Cerebellar cortex (tissue), 1 donor: ENCODE measurements at regions not wholly inside any gene's neighbourhood (a gene's known extent, or its start where the extent isn't known, plus 50 kb on each side); places are given as distances from the start of the nearest gene placed in this dataset.

Experiments used
- DNase-seq: peaks from one replicate; pipeline ENCODE4 v3.0.0-alpha.2; 2015; ENCODE audit warnings: low spot score

- no peak for DNase-seq
Measured at GRCh38 chr6:8738951-8739350, 303.6 kb upstream of the SLC35B3 start.

- peak; percentile 67 for DNase-seq
Measured at GRCh38 chr6:8736156-8736895, 301.0 kb upstream of the SLC35B3 start.

- no peak for DNase-seq
Measured at GRCh38 chr6:8733879-8734278, 298.5 kb upstream of the SLC35B3 start.

DNA sequence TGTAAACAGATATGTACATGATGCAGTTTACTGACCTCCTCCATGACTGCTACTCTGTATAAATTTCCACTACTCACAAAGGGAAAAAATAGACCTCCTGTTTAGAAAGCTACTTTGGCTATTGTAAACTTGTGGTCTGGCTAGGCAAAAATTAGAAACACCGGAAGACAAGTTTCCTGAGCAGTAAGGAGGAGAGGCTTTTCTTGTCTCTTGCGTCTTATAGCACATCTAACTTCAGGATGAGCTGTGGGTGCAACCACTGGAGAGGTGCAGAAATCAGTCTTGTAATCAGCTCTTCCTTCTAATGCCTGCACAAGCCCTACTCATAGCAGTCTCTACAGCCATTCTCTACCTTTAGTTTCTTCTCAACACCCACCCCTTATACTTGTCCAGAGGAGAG, 296.5 kb upstream of the SLC35B3 start:
- no peak for DNase-seq

DNA sequence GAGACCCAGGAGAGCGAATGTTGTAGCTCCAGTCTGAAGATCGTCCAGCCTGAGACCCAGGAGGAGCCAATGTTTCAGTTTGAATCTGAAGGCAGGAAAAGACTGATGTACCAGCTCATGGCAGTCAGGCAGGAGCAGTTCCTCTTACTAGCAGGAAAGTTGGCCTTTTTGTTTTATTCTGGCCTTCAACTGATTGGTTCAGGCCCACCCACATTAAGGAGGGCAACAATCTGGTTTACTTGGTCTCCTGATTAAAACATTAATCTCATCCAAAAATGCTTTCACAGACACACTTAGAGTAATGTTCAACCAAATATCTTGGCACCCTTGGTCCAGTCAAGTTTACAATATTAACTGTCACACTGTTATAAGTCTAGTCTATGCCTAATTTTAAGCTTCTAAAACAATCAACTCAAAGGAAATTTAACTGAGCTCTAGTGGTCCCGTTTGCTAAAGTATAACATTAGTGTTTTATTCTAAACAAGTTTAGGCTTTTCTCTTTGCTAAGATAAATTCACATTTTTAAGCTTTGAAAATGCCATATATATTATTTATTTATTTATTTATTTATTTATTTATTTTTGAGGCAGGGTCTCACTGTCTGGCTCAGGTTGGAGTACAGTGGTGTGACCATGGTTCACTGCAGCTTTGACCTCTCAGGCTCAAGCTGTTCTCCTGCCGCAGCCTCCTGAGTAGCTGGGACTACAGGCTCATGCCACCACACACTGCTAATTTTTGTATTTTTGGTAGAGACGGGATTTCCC, 275.5 kb upstream of the SLC35B3 start:
- no peak for DNase-seq

GRCh38 chr6:8707956-8708772, 272.8 kb upstream of the SLC35B3 start:
- DNase-seq: peak; percentile 64

GRCh38 chr6:8707369-8707768, 272.0 kb upstream of the SLC35B3 start:
- DNase-seq: no peak

DNA sequence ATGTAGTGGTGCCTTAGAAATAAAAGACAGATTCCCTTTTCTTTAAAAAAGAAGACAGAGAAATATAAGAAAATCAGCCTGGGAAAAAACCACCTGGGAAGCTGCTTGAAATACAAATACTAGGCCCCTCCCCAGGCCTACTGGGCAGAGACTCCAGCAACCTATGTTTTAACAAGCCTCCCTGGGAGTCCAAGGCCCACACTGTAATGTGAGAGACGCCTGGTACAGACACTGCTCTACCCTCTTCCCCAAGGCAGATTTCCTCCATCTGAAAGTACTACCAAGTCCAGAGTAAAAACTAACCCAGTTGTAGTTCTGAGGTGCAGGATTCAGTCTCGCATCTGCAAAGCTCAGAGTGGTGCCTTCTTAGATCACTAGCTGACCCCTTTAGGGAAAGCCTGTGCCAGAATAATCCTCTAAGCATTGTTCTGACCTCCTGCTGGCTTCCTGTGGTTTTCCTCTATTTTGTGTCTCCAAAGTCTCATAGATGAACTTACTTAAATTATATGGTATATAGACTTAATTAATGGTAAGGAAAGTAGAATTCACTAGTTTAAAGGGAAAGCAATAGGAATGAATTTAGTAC, 270.2 kb upstream of the SLC35B3 start:
- no peak for DNase-seq

DNA sequence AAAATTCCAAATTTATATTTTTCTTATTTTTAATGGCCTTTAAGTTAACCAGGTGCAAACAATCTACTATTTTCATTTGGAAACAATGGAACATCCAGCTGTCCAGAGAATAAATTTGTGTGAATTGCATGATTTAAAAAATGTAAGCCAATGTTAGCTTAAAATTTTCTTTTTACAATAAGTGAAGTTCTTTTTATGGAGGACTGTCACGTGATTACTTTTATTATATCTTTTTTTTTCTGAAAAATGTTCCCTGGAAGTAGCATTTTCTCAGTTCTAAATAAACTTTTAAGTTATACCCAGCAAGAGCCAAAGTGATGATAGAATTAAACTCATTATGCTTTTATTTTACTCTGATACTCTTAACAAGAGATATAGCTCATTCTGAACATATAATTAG, 267.7 kb upstream of the SLC35B3 start:
- no peak for DNase-seq

DNA sequence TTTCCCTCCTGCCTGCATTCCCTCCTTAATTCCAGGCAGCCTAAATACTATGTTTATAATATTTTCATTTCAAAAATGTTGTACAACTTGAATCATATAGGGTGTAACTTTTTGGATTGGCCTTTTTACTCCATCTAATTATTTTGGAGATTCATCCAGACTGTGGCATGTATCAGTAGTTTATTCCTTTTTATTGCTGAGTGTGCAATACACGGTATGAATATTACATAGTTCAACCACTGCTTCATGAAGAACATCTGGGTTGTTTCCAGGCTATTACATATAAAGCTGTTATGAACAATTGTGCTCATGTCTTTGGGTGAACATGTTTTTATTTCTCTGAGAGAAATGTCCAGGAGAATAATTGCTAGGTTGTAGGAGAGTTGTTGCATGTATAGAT, 253.5 kb upstream of the SLC35B3 start:
- DNase-seq: no peak

- DNase-seq: no peak
Measured at GRCh38 chr6:8686077-8686476, 250.7 kb upstream of the SLC35B3 start.

DNA sequence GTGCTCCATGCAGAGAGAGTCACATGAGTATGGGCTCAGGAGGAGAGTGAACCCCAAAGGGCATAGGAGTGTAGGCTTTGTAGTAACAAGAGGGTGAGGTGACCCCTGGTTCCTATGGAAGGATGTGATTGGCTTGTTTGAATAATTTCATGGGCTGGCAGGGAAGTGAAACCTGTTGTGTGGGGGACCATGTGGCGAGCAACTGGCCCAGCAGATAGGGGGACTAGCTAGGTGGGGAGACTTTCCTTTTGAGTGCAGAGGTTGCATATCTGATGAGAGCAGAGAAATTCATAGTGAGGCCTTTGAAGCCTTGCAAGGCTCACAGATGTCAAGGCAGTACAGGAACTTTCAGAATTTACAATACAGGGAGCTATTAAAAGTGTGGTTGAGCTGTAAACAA, 247.9 kb upstream of the SLC35B3 start:
- DNase-seq: no peak

DNA sequence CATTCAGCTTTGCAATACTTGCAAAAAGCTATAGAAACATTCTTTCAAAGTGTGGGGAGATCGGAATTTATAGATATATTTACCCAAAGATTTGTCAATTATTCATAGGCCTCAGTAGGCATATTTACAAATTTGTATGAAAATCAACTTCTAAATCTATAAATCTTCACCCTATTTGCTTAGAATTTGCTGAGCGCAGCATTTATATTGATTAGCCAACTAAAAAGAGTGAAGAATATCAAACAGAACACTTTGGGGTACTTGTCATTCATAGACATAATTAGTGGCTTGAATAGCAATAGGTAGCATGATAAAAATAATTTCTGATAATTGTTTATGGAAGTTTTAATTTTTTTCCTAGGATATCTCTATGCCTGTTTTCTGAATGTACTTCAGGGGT, 244.5 kb upstream of the SLC35B3 start:
- DNase-seq: no peak

- no peak for DNase-seq
Measured at GRCh38 chr6:8678466-8678865, 243.1 kb upstream of the SLC35B3 start.

DNA sequence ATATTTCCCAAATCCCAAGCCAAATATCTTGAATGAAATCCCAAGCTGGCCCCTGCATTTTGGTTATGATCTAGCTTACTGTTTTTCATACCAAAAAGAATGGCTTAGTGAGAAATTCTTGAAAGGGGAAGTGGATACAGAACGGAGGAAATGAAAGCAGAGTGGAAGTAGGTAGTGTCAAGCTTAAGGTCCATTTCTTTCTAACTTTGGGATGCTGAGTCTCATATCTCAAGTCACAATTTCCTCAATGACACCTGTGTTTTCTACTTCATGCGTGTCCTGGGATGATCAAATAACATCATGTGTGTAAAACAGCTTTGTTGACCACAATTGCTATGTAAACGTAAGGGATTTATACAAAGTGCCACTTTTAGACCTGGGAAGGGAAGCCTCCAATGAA, 238.8 kb upstream of the SLC35B3 start:
- no peak for DNase-seq

DNA sequence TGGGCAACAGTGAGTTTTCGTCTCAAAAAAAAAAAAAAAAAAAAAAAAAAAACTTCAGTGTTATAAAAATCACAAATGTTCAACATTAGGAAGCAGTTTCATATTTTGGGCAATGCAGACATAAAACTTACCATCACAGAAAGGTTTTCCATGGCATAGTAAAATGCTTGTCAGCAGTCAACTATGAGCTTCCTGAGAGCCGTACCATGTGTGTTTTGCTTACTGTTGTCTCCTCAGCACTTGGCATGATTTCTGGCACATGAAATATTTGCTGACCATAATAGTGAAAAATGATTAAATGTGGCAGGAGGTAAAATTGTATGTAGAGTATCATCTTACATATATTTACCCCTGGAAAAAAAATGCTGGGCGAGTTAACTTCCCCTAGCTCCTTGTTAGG, 237.5 kb upstream of the SLC35B3 start:
- no peak for DNase-seq

DNA sequence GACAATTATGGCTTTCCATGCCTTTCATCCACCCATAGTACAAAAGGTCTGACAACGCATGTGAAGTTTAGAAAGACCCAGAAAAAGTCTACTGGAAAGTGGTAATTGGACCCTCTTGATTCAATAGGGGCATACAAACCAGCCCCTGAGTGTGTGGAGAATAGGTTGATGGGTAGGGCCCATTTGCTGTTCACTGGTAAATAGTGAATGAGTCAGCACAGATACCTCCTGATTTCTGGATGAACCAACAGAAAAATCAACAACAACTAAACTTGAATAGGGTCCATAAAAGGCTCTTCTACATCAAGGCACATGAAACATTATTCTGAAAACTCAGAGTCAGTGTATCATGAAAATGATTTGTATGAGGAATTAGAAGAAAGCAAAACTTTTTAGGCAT, 235.4 kb upstream of the SLC35B3 start:
- DNase-seq: no peak

DNA sequence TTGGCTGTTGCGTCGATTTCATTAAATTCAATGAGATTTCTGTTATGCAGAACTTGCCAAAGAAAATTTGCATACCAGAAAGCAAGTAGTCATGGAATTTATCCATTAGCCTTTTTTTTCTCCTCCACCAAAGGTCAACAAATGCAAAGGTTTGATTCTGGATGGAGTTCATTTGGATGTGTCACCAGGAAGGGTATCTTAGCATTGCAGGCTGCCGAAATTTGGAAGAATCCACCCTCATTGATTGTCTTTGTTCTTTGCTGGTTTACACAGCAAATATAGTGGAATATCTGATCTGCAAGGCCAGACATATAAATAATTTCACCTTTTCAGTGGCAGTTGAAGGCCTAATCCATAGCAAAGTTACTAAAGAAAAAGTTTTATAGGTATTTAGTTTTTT, 229.4 kb upstream of the SLC35B3 start:
- no peak for DNase-seq

- no peak for DNase-seq
Measured at GRCh38 chr6:8664070-8664469, 228.7 kb upstream of the SLC35B3 start.

- no peak for DNase-seq
Measured at GRCh38 chr6:8659404-8660189, 224.3 kb upstream of the SLC35B3 start.

- DNase-seq: no peak
Measured at GRCh38 chr6:8658416-8658815, 223.1 kb upstream of the SLC35B3 start.

DNA sequence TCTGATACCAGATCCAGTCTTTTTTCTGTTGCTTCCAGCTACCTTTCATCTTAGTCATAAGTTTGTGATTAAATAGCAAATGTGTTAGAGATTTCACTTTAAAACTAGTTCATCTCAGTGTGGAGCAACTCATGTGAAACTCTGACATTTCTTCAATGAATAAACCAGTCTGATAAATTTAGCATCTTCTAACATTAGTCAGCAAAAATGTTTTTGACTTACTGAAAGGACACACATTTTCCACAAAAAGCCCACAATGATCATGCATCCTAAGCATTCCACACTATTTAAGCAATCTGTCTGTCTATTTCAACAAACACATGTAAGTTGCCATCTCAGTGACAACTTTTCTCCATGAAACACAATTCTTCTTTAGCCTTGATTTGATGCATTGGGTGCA, 222.2 kb upstream of the SLC35B3 start:
- DNase-seq: no peak
